SK-N-SH (cell line): ENCODE measurements at regions not wholly inside any gene's neighbourhood (a gene's known extent, or its start where the extent isn't known, plus 50 kb on each side); places are given as distances from the start of the nearest gene placed in this dataset.
A peak's percentile ranks its signal among the peaks of the same experiment; 100 is the strongest.

Source experiments
- CTCF ChIA-PET: fragments of 300-600, 350-600 bp; formaldehyde crosslinking; extraction: SDS; loops from one replicate; lab custom pipeline; 2021; lab: Yijun Ruan, JAX
- POLR2A ChIA-PET: fragments of 350-600 bp; sonication (Branson Sonifier 250); formaldehyde crosslinking; extraction: SDS; loops from one replicate; lab custom pipeline; 2020; ENCODE audit warnings: antibody characterized with exemption, inconsistent platforms; lab: Yijun Ruan, JAX
- DNase-seq: peaks from one replicate; pipeline ENCODE4 v3.0.0; 2012
- H2AFZ ChIP-seq: fragments of 200-600 bp; sonication (generic); 2 replicates; pipeline ENCODE4 v1.8.1; 2016; ENCODE audit warnings: antibody characterized with exemption, mild to moderate bottlenecking, low read depth
- H3F3A ChIP-seq: fragments of 200-600 bp; sonication (generic); replicated peaks from 2 replicates; pipeline ENCODE3; 2016; ENCODE audit warnings: antibody characterized with exemption, mild to moderate bottlenecking; ENCODE audit not compliant: insufficient read depth
- H3K27ac ChIP-seq, 2 experiments: fragments of 200-500 bp in 1 of 2; fragments of 200-600 bp in 1 of 2; sonication (Bioruptor generic) in 1 of 2; sonication (generic), shearing (Covaris generic) in 1 of 2; 2 replicates each; pipeline versions ENCODE4 v1.5.1 to v1.6.1; 2014 to 2016; ENCODE audit warnings: low read depth in 2 of 2, inconsistent platforms in 1 of 2, low read length in 1 of 2, mild to moderate bottlenecking in 1 of 2, mixed read lengths in 1 of 2
- H3K27me3 ChIP-seq: fragments of 200-600 bp; sonication (generic), shearing (Covaris generic); 2 replicates; pipeline ENCODE4 v1.6.1; 2016; ENCODE audit warnings: mixed run types; ENCODE audit not compliant: insufficient read depth
- H3K36me3 ChIP-seq, 2 experiments: fragments of 200-500 bp in 1 of 2; fragments of 200-600 bp in 1 of 2; sonication (Bioruptor generic) in 1 of 2; sonication (generic) in 1 of 2; replicated peaks in 1 of 2; 2 replicates each; pipeline versions ENCODE3 to v1.5.1; 2014 to 2016; ENCODE audit warnings: low read length in 1 of 2, mild to moderate bottlenecking in 1 of 2; ENCODE audit not compliant: insufficient read depth in 2 of 2, control insufficient read depth in 1 of 2
- H3K4me1 ChIP-seq, 2 experiments: fragments of 200-500 bp in 1 of 2; fragments of 200-600 bp in 1 of 2; sonication (Bioruptor generic) in 1 of 2; sonication (generic), shearing (Covaris generic) in 1 of 2; 2 replicates each; pipeline versions ENCODE4 v1.5.1 to v1.6.1; 2014 to 2016; ENCODE audit warnings: low read depth in 1 of 2, low read length in 1 of 2, mixed run types in 1 of 2; ENCODE audit not compliant: insufficient read depth in 2 of 2, control insufficient read depth in 1 of 2
- H3K4me2 ChIP-seq: fragments of 200-600 bp; sonication (generic), shearing (Covaris generic); 2 replicates; pipeline ENCODE4 v1.6.1; 2017; ENCODE audit warnings: mixed run types
- H3K4me3 ChIP-seq, 2 experiments: fragments of 200-500 bp in 1 of 2; fragments of 200-600 bp in 1 of 2; sonication (Bioruptor generic) in 1 of 2; sonication (generic), shearing (Covaris generic) in 1 of 2; 2 replicates each; pipeline versions ENCODE4 v1.5.1 to v1.8.1; 2014 to 2016; ENCODE audit warnings: low read depth in 2 of 2, inconsistent platforms in 1 of 2, low read length in 1 of 2, mild to moderate bottlenecking in 1 of 2, mixed read lengths in 1 of 2, moderate library complexity in 1 of 2
- H3K79me2 ChIP-seq: fragments of 200-600 bp; sonication (generic); 2 replicates; pipeline ENCODE4 v1.8.1; 2017; ENCODE audit warnings: mild to moderate bottlenecking; ENCODE audit not compliant: insufficient read depth
- H3K9ac ChIP-seq: fragments of 200-600 bp; sonication (generic); 2 replicates; pipeline ENCODE4 v1.6.1; 2017; ENCODE audit warnings: mixed run types
- H3K9me2 ChIP-seq: fragments of 200-600 bp; sonication (generic); 2 replicates; pipeline ENCODE4 v1.6.1; 2017; ENCODE audit warnings: mixed run types
- H3K9me3 ChIP-seq: fragments of 200-600 bp; sonication (generic); 2 replicates; pipeline ENCODE4 v1.6.1; 2017; ENCODE audit warnings: mixed run types, mild to moderate bottlenecking, moderate library complexity
- H4K20me1 ChIP-seq: fragments of 200-600 bp; sonication (generic); 2 replicates; pipeline ENCODE4 v1.6.1; 2017; ENCODE audit warnings: mild to moderate bottlenecking, mixed run types; ENCODE audit not compliant: insufficient read depth
- CHD2 ChIP-seq: fragments of 150-350 bp; IDR thresholded peaks from 2 replicates; pipeline ENCODE4 v1.6.1; 2018; ENCODE audit warnings: low read length; ENCODE audit not compliant: partially characterized antibody
- EP300 ChIP-seq, 2 experiments: IDR thresholded peaks; 2 replicates each; pipeline versions ENCODE4 v1.4.0 to v1.6.1; 2012; ENCODE audit warnings: borderline replicate concordance in 1 of 2, low read depth in 1 of 2, low read length in 1 of 2
- FOSL2 ChIP-seq: IDR thresholded peaks from 2 replicates; pipeline ENCODE4 v1.4.0; 2012; ENCODE audit warnings: low read depth, mild to moderate bottlenecking, moderate library complexity, borderline replicate concordance
- FOXM1 ChIP-seq: IDR thresholded peaks from 2 replicates; pipeline ENCODE4 v1.4.0; 2012; ENCODE audit warnings: low read depth, mild to moderate bottlenecking
- GATA2 ChIP-seq: sonication (generic); formaldehyde crosslinking; IDR thresholded peaks from 2 replicates; pipeline ENCODE4 v1.5.0; 2020; ENCODE audit warnings: mild to moderate bottlenecking, missing genetic modification reagents
- IRF3 ChIP-seq: fragments of 150-350 bp; IDR thresholded peaks from 2 replicates; pipeline ENCODE4 v1.6.1; 2016; ENCODE audit warnings: mild to moderate bottlenecking, low read depth, low read length
- MAX ChIP-seq: IDR thresholded peaks from 2 replicates; pipeline ENCODE4 v1.4.0; 2012; ENCODE audit warnings: low read depth
- MEF2A ChIP-seq: IDR thresholded peaks from 2 replicates; pipeline ENCODE4 v1.4.0; 2012; ENCODE audit warnings: low read depth, borderline replicate concordance
- MXI1 ChIP-seq: IDR thresholded peaks from 2 replicates; pipeline ENCODE4 v1.6.1; 2012; ENCODE audit warnings: mild to moderate bottlenecking, low read depth, low read length, improper control_type of control experiment
- NFIC ChIP-seq: IDR thresholded peaks from 2 replicates; pipeline ENCODE4 v1.4.0; 2012; ENCODE audit warnings: borderline replicate concordance
- REST ChIP-seq: IDR thresholded peaks from 2 replicates; pipeline ENCODE4 v1.6.1; 2012; ENCODE audit warnings: mild to moderate bottlenecking, low read depth, low read length, moderate library complexity
- RXRA ChIP-seq: IDR thresholded peaks from 2 replicates; pipeline ENCODE4 v1.4.0; 2012; ENCODE audit warnings: low read depth, mild to moderate bottlenecking, borderline replicate concordance
- TEAD4 ChIP-seq: IDR thresholded peaks from 2 replicates; pipeline ENCODE4 v1.4.0; 2012; ENCODE audit warnings: mild to moderate bottlenecking, borderline replicate concordance; ENCODE audit not compliant: insufficient read depth
- USF2 ChIP-seq: fragments of 150-350 bp; IDR thresholded peaks from 2 replicates; pipeline ENCODE4 v1.6.1; 2017; ENCODE audit warnings: antibody characterized with exemption, low read length, low read depth, borderline replicate concordance
- ZBTB33 ChIP-seq: IDR thresholded peaks from 2 replicates; pipeline ENCODE4 v1.4.0; 2012; ENCODE audit warnings: low read depth, borderline replicate concordance
- WGBS: methylation state at CpG from one replicate; pipeline ENCODE4 v1.1.6; 2017; ENCODE audit warnings: low lambda C conversion rate; 5-methylcytosine and 5-hydroxymethylcytosine counted together

- POLR2A ChIA-PET = interaction anchor here (0.6 kb wide), 1 partner anchor 29 kb away, joined by 3 read pairs; no protein-coding TSS in a partner anchor
- 31% methylated on average over 1 of the region's 1 CpG for WGBS
- no peak for DNase-seq
Observed at GRCh38 chr3:28761375-28761774, 412.8 kb upstream of the AZI2 start.

GRCh38 chr3:28765194-28765593, 416.6 kb upstream of the AZI2 start:
- Histone ChIP-seq H3K4me3 (no peak overlapping the region), H3K79me2 (no peaks in the 10 kb centered on the region), H3K9me2 (no peaks in the 10 kb centered on the region), H3K9ac (no peak overlapping the region), H3K36me3 (no peaks in the 10 kb centered on the region), H2AFZ (no peak overlapping the region), H3K9me3 (no peaks in the 10 kb centered on the region), H3F3A (no peaks in the 10 kb centered on the region), H3K27me3 (no peaks in the 10 kb centered on the region), H4K20me1 (no peaks in the 10 kb centered on the region), H3K27ac (no peak overlapping the region), H3K4me1 (no peaks in the 10 kb centered on the region), H3K4me2 (no peak overlapping the region)
- whole genome bisulfite sequencing = 38% methylated on average over 1 of the region's 1 CpG
- TF ChIP-seq IRF3 (no peak), ZBTB33 (no peak), MXI1 (no peak), NFIC (no peak), MEF2A (no peak), EP300 (IDR thresholded peaks at IDR 0.05; ENCODE audit: borderline replicate concordance in 1 of 2, low read depth in 1 of 2, low read length in 1 of 2) (no peak), RXRA (no peak), USF2 (no peak), TEAD4 (no peak), FOXM1 (no peak), FOSL2 (no peak), MAX (no peak), REST (no peak), GATA2 (CRISPR knock-in tag) (no peak), CHD2 (no peak)
- DNase-seq = no peak
- POLR2A ChIA-PET = no interaction called here
- CTCF ChIA-PET = no interaction called here

More at GRCh38 chr3:28761375-28761774, 412.8 kb upstream of the AZI2 start:
- no peaks in the 10 kb centered on the region for H3F3A ChIP-seq
- no peaks in the 10 kb centered on the region for H3K4me1 ChIP-seq
- TF ChIP-seq GATA2 (CRISPR knock-in tag) = peak; percentile 65; the same call in 1 of the 2 replicates
- no peak for TF ChIP-seq RXRA
- no peaks in the 10 kb centered on the region for H3K36me3 ChIP-seq
- no peak overlapping the region for H2AFZ ChIP-seq
- no peaks in the 10 kb centered on the region for H3K27me3 ChIP-seq
- H3K9me2 ChIP-seq = no peaks in the 10 kb centered on the region
- H3K79me2 ChIP-seq = no peaks in the 10 kb centered on the region
- no peaks in the 10 kb centered on the region for H3K9me3 ChIP-seq
- no peak overlapping the region for H3K4me3 ChIP-seq
- H3K27ac ChIP-seq = no peak overlapping the region
- no peak overlapping the region for H3K4me2 ChIP-seq
- H3K9ac ChIP-seq = no peak overlapping the region
- no peaks in the 10 kb centered on the region for H4K20me1 ChIP-seq
- CTCF ChIA-PET = no interaction called here
